GM23338 (cell line): ENCODE measurements at regions not wholly inside any gene's neighbourhood (a gene's known extent, or its start where the extent isn't known, plus 50 kb on each side); places are given as distances from the start of the nearest gene placed in this dataset.

ENCODE experiments used
- CREB1 ChIP-seq: fragments of 250-450 bp; sonication (Bioruptor Pico); IDR thresholded peaks from 2 replicates; pipeline ENCODE4 v1.5.0; 2020; ENCODE audit warnings: low read depth, mild to moderate bottlenecking, moderate library complexity
- EZH2 ChIP-seq: fragments of 200-600 bp; sonication (generic); IDR thresholded peaks from one replicate; pipeline ENCODE4 v1.8.0; 2017; ENCODE audit warnings: antibody characterized with exemption, mild to moderate bottlenecking, low read depth; ENCODE audit not compliant: unreplicated experiment
- EZH2phosphoT487 ChIP-seq: fragments of 200-600 bp; sonication (generic); IDR thresholded peaks from one replicate; pipeline ENCODE4 v1.8.1; 2018; ENCODE audit warnings: antibody characterized with exemption; ENCODE audit not compliant: unreplicated experiment
- POLR2AphosphoS5 ChIP-seq: IDR thresholded peaks from 2 replicates; pipeline ENCODE4 v1.6.1; 2016; ENCODE audit warnings: antibody characterized with exemption, low read depth
- TF ChIP-seq, protein P1 (sequence below), 2 experiments: fragments of 200-600 bp in 1 of 2; sonication (generic) in 1 of 2; conservative IDR thresholded peaks; 2 replicates each; pipeline versions ENCODE4 v1.5.1 to v1.6.1; 2016 to 2017; ENCODE audit warnings: antibody characterized with exemption in 2 of 2, low read depth in 2 of 2, mild to moderate bottlenecking in 2 of 2, moderate library complexity in 1 of 2
- TF ChIP-seq, protein P2 (sequence below): IDR thresholded peaks from one replicate; pipeline ENCODE4 v1.6.1; 2018; ENCODE audit warnings: antibody characterized with exemption; ENCODE audit not compliant: unreplicated experiment

DNA sequence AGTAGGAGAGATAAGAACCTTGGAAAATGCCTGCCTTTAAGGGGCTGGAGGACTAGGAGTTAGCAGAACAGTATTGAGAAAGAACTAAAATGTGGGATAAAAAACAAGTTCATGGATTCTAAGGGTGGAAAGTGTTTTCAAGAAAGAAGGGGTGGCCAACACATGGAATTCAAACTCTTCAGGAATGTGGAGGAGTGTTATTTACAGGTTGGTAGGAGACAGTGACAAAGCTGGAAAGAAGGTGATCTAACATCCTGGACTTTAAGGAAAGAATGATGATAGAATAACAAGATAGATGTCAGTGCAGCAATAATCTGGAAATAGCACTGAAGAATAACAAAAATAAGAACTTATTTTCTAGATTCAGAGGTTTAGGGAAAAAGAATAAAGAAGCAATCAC is 54.0 kb upstream of the TNFRSF21 start:
- TF ChIP-seq, protein P1, sequence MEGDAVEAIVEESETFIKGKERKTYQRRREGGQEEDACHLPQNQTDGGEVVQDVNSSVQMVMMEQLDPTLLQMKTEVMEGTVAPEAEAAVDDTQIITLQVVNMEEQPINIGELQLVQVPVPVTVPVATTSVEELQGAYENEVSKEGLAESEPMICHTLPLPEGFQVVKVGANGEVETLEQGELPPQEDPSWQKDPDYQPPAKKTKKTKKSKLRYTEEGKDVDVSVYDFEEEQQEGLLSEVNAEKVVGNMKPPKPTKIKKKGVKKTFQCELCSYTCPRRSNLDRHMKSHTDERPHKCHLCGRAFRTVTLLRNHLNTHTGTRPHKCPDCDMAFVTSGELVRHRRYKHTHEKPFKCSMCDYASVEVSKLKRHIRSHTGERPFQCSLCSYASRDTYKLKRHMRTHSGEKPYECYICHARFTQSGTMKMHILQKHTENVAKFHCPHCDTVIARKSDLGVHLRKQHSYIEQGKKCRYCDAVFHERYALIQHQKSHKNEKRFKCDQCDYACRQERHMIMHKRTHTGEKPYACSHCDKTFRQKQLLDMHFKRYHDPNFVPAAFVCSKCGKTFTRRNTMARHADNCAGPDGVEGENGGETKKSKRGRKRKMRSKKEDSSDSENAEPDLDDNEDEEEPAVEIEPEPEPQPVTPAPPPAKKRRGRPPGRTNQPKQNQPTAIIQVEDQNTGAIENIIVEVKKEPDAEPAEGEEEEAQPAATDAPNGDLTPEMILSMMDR (conservative IDR thresholded peaks at IDR 0.05; ENCODE audit: low read depth in 2 of 2): no peak
- TF ChIP-seq EZH2 (no peak), POLR2AphosphoS5 (no peak), EZH2phosphoT487 (no peak), CREB1 (CRISPR knock-in tag) (no peak)
- TF ChIP-seq, protein P2, sequence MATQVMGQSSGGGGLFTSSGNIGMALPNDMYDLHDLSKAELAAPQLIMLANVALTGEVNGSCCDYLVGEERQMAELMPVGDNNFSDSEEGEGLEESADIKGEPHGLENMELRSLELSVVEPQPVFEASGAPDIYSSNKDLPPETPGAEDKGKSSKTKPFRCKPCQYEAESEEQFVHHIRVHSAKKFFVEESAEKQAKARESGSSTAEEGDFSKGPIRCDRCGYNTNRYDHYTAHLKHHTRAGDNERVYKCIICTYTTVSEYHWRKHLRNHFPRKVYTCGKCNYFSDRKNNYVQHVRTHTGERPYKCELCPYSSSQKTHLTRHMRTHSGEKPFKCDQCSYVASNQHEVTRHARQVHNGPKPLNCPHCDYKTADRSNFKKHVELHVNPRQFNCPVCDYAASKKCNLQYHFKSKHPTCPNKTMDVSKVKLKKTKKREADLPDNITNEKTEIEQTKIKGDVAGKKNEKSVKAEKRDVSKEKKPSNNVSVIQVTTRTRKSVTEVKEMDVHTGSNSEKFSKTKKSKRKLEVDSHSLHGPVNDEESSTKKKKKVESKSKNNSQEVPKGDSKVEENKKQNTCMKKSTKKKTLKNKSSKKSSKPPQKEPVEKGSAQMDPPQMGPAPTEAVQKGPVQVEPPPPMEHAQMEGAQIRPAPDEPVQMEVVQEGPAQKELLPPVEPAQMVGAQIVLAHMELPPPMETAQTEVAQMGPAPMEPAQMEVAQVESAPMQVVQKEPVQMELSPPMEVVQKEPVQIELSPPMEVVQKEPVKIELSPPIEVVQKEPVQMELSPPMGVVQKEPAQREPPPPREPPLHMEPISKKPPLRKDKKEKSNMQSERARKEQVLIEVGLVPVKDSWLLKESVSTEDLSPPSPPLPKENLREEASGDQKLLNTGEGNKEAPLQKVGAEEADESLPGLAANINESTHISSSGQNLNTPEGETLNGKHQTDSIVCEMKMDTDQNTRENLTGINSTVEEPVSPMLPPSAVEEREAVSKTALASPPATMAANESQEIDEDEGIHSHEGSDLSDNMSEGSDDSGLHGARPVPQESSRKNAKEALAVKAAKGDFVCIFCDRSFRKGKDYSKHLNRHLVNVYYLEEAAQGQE: no peak
